H1 (cell line): ENCODE measurements at regions not wholly inside any gene's neighbourhood (a gene's known extent, or its start where the extent isn't known, plus 50 kb on each side); places are given as distances from the start of the nearest gene placed in this dataset.

Experiments used
- CTCF ChIP-seq, 3 experiments: IDR thresholded peaks; 1 replicate in 2 of 3; 2 replicates in 1 of 3; pipeline versions ENCODE4 v1.5.1 to v1.6.1; 2011; ENCODE audit warnings: low read length in 3 of 3, mild to moderate bottlenecking in 3 of 3, inconsistent platforms in 2 of 3, low read depth in 1 of 3, moderate library complexity in 1 of 3; ENCODE audit not compliant: insufficient read depth in 1 of 3; ENCODE audit errors: control extremely low read depth in 1 of 3
- MAX ChIP-seq: IDR thresholded peaks from 2 replicates; pipeline ENCODE4 v1.6.1; 2012; ENCODE audit warnings: inconsistent platforms
- POLR2A ChIP-seq, 2 experiments: IDR thresholded peaks; 1 replicate in 1 of 2; 2 replicates in 1 of 2; pipeline ENCODE4 v1.6.1; 2011; ENCODE audit warnings: low read depth in 2 of 2, low read length in 2 of 2, mild to moderate bottlenecking in 2 of 2; ENCODE audit errors: control extremely low read depth in 1 of 2

- TF ChIP-seq POLR2A (IDR thresholded peaks at IDR 0.05; ENCODE audit: control extremely low read depth in 1 of 2, low read depth in 2 of 2, low read length in 2 of 2) (no peak), CTCF (IDR thresholded peaks at IDR 0.05; ENCODE audit: control extremely low read depth in 1 of 3, insufficient read depth in 1 of 3, low read depth in 1 of 3, low read length in 3 of 3) (no peak), MAX (no peak)
Observed at GRCh38 chr11:116184763-116185162, 588.0 kb downstream of the BUD13 start.
